ENCODE measurements at regions not wholly inside any gene's neighbourhood (a gene's known extent, or its start where the extent isn't known, plus 50 kb on each side); places are given as distances from the start of the nearest gene placed in this dataset.

GRCh38 chr5:71938895-71939294 lies 168.4 kb upstream of the MAP1B start:
- ATAC-seq (no peak), DNase-seq (no peak)
- CTCF ChIA-PET, result no interaction called here
- peaks cover 12% of the 10 kb centered on the region for H3K27me3 Mint-ChIP-seq
- no peak overlapping the region for H3K27ac Mint-ChIP-seq
- peaks cover 5% of the 10 kb centered on the region for H3K9me3 Mint-ChIP-seq (ENCODE audit: low read depth)
- intact Hi-C loops (cut with DNase I, micrococcal nuclease), result no loop called here
- POLR2A ChIA-PET, result no interaction called here
- H3K4me3 Mint-ChIP-seq, result no peak overlapping the region
- H3K4me1 Mint-ChIP-seq, result no peaks in the 10 kb centered on the region
- H3K36me3 Mint-ChIP-seq (ENCODE audit: low read depth), result no peaks in the 10 kb centered on the region

- no peak for DNase-seq
- ChIA-PET CTCF (no interaction called here), POLR2A (no interaction called here)
- intact Hi-C loops (cut with DNase I, micrococcal nuclease), result no loop called here
- H3K4me1 Mint-ChIP-seq, result no peaks in the 10 kb centered on the region
- peaks cover 16% of the 10 kb centered on the region for H3K27me3 Mint-ChIP-seq
- peaks cover 5% of the 10 kb centered on the region for H3K9me3 Mint-ChIP-seq (ENCODE audit: low read depth)
- H3K36me3 Mint-ChIP-seq (ENCODE audit: low read depth), result no peaks in the 10 kb centered on the region
- ATAC-seq, result no peak
- H3K4me3 Mint-ChIP-seq, result no peak overlapping the region
- H3K27ac Mint-ChIP-seq, result no peak overlapping the region
Observed at GRCh38 chr5:71939452-71940230, 167.6 kb upstream of the MAP1B start.

GRCh38 chr5:71943874-71944273 lies 163.4 kb upstream of the MAP1B start:
- no peak for DNase-seq
- Mint-ChIP-seq H3K4me1 (no peaks in the 10 kb centered on the region), H3K36me3 (ENCODE audit: low read depth) (no peaks in the 10 kb centered on the region), H3K4me3 (no peak overlapping the region), H3K27ac (no peak overlapping the region), H3K27me3 (peaks cover 17% of the 10 kb centered on the region), H3K9me3 (ENCODE audit: low read depth) (no peaks in the 10 kb centered on the region)
- no peak for ATAC-seq
- POLR2A ChIA-PET, result no interaction called here
- CTCF ChIA-PET, result interaction anchor here (0.6 kb wide), 2 partner anchors 111 to 288 kb away, joined by 3 read pairs; no protein-coding TSS in a partner anchor
- intact Hi-C loops (cut with DNase I, micrococcal nuclease), result no loop called here

- POLR2A ChIA-PET, result no interaction called here
- Mint-ChIP-seq H3K36me3 (ENCODE audit: low read depth) (no peaks in the 10 kb centered on the region), H3K9me3 (ENCODE audit: low read depth) (no peaks in the 10 kb centered on the region), H3K27me3 (peaks cover 12% of the 10 kb centered on the region), H3K4me1 (no peaks in the 10 kb centered on the region), H3K27ac (no peak overlapping the region), H3K4me3 (no peak overlapping the region)
- ATAC-seq (no peak), DNase-seq (no peak)
- CTCF ChIA-PET, result no interaction called here
- intact Hi-C loops (cut with DNase I, micrococcal nuclease), result no loop called here
Observed at GRCh38 chr5:71945436-71945835, 161.8 kb upstream of the MAP1B start.

GRCh38 chr5:71946343-71947030 lies 160.8 kb upstream of the MAP1B start:
- H3K27ac Mint-ChIP-seq, result no peak overlapping the region
- no peaks in the 10 kb centered on the region for H3K36me3 Mint-ChIP-seq (ENCODE audit: low read depth)
- intact Hi-C loops (cut with DNase I, micrococcal nuclease), result no loop called here
- H3K9me3 Mint-ChIP-seq (ENCODE audit: low read depth), result no peaks in the 10 kb centered on the region
- ATAC-seq, result no peak
- ChIA-PET POLR2A (no interaction called here), CTCF (no interaction called here)
- no peaks in the 10 kb centered on the region for H3K4me1 Mint-ChIP-seq
- peaks cover 12% of the 10 kb centered on the region for H3K27me3 Mint-ChIP-seq
- DNase-seq, result no peak
- H3K4me3 Mint-ChIP-seq, result no peak overlapping the region

- no peaks in the 10 kb centered on the region for H3K4me1 Mint-ChIP-seq
Observed at GRCh38 chr5:71948206-71948605, 159.1 kb upstream of the MAP1B start.

GRCh38 chr5:71949772-71950171 lies 157.5 kb upstream of the MAP1B start:
- intact Hi-C loops (cut with DNase I, micrococcal nuclease), result no loop called here
- Mint-ChIP-seq H3K4me3 (no peak overlapping the region), H3K36me3 (ENCODE audit: low read depth) (no peaks in the 10 kb centered on the region), H3K9me3 (ENCODE audit: low read depth) (no peaks in the 10 kb centered on the region), H3K27ac (no peak overlapping the region), H3K27me3 (peaks cover 5% of the 10 kb centered on the region), H3K4me1 (no peaks in the 10 kb centered on the region)
- POLR2A ChIA-PET, result no interaction called here
- ATAC-seq, result no peak
- DNase-seq, result no peak
- CTCF ChIA-PET, result no interaction called here

More at GRCh38 chr5:71948206-71948605, 159.1 kb upstream of the MAP1B start:
- ChIA-PET CTCF (no interaction called here), POLR2A (no interaction called here)
- H3K27ac Mint-ChIP-seq, result no peak overlapping the region
- no peaks in the 10 kb centered on the region for H3K9me3 Mint-ChIP-seq (ENCODE audit: low read depth)
- intact Hi-C loops (cut with DNase I, micrococcal nuclease), result no loop called here
- no peaks in the 10 kb centered on the region for H3K36me3 Mint-ChIP-seq (ENCODE audit: low read depth)
- no peak for ATAC-seq
- H3K27me3 Mint-ChIP-seq, result peaks cover 9% of the 10 kb centered on the region
- peak; percentile 5 for DNase-seq
- H3K4me3 Mint-ChIP-seq, result no peak overlapping the region

- intact Hi-C loops (cut with DNase I, micrococcal nuclease), result no loop called here
- H3K9me3 Mint-ChIP-seq (ENCODE audit: low read depth), result no peaks in the 10 kb centered on the region
Observed at GRCh38 chr5:71953866-71954265, 153.4 kb upstream of the MAP1B start.

GRCh38 chr5:71954329-71954728 lies 152.9 kb upstream of the MAP1B start:
- H3K4me1 Mint-ChIP-seq, result no peaks in the 10 kb centered on the region
- H3K27me3 Mint-ChIP-seq, result peaks cover 5% of the 10 kb centered on the region
- no peaks in the 10 kb centered on the region for H3K36me3 Mint-ChIP-seq (ENCODE audit: low read depth)
- DNase-seq (no peak), ATAC-seq (no peak)
- H3K27ac Mint-ChIP-seq, result no peak overlapping the region
- no peak overlapping the region for H3K4me3 Mint-ChIP-seq
- POLR2A ChIA-PET, result no interaction called here
- H3K9me3 Mint-ChIP-seq (ENCODE audit: low read depth), result no peaks in the 10 kb centered on the region
- intact Hi-C loops (cut with DNase I, micrococcal nuclease), result no loop called here
- CTCF ChIA-PET, result no interaction called here

More at GRCh38 chr5:71953866-71954265, 153.4 kb upstream of the MAP1B start:
- no peaks in the 10 kb centered on the region for H3K36me3 Mint-ChIP-seq (ENCODE audit: low read depth)
- H3K4me3 Mint-ChIP-seq, result no peak overlapping the region
- no peaks in the 10 kb centered on the region for H3K4me1 Mint-ChIP-seq
- DNase-seq (no peak), ATAC-seq (no peak)
- CTCF ChIA-PET, result no interaction called here
- POLR2A ChIA-PET, result no interaction called here
- H3K27ac Mint-ChIP-seq, result no peak overlapping the region
- H3K27me3 Mint-ChIP-seq, result peaks cover 5% of the 10 kb centered on the region

- Mint-ChIP-seq H3K36me3 (ENCODE audit: low read depth) (no peaks in the 10 kb centered on the region), H3K4me3 (no peak overlapping the region), H3K4me1 (no peaks in the 10 kb centered on the region), H3K27ac (no peak overlapping the region), H3K27me3 (peaks cover 5% of the 10 kb centered on the region), H3K9me3 (ENCODE audit: low read depth) (no peaks in the 10 kb centered on the region)
- ATAC-seq (no peak), DNase-seq (no peak)
- POLR2A ChIA-PET, result no interaction called here
- CTCF ChIA-PET, result no interaction called here
- intact Hi-C loops (cut with DNase I, micrococcal nuclease), result no loop called here
Observed at GRCh38 chr5:71955723-71956122, 151.6 kb upstream of the MAP1B start.

GRCh38 chr5:71957292-71957898 lies 149.9 kb upstream of the MAP1B start:
- POLR2A ChIA-PET, result no interaction called here
- no peaks in the 10 kb centered on the region for H3K36me3 Mint-ChIP-seq (ENCODE audit: low read depth)
- DNase-seq, result no peak
- CTCF ChIA-PET, result no interaction called here
- intact Hi-C loops (cut with DNase I, micrococcal nuclease), result no loop called here
- no peak for ATAC-seq
- no peak overlapping the region for H3K4me3 Mint-ChIP-seq
- H3K27me3 Mint-ChIP-seq, result peaks cover 5% of the 10 kb centered on the region
- no peaks in the 10 kb centered on the region for H3K9me3 Mint-ChIP-seq (ENCODE audit: low read depth)
- H3K27ac Mint-ChIP-seq, result no peak overlapping the region
- no peaks in the 10 kb centered on the region for H3K4me1 Mint-ChIP-seq

GRCh38 chr5:71960195-71960594 lies 147.1 kb upstream of the MAP1B start:
- Mint-ChIP-seq H3K36me3 (ENCODE audit: low read depth) (no peaks in the 10 kb centered on the region), H3K9me3 (ENCODE audit: low read depth) (no peaks in the 10 kb centered on the region), H3K4me3 (no peak overlapping the region), H3K27ac (no peak overlapping the region), H3K27me3 (peaks cover 3% of the 10 kb centered on the region), H3K4me1 (no peaks in the 10 kb centered on the region)
- ChIA-PET POLR2A (no interaction called here), CTCF (no interaction called here)
- intact Hi-C loops (cut with DNase I, micrococcal nuclease), result no loop called here
- no peak for ATAC-seq
- DNase-seq, result no peak
